ENCODE measurements at regions not wholly inside any gene's neighbourhood (a gene's known extent, or its start where the extent isn't known, plus 50 kb on each side); places are given as distances from the start of the nearest gene placed in this dataset.

GRCh38 chr4:151888367-151888866 lies 127.6 kb upstream of the GATB start (continued):
- no peak for TF ChIP-seq E2F8 (IDR thresholded peaks at IDR 0.05; ENCODE audit: low read depth, partially characterized antibody)
- TF ChIP-seq POU2F2 (IDR thresholded peaks at IDR 0.05; ENCODE audit: borderline replicate concordance, low read depth, low read length): peak; percentile 43; the same call in 1 of the 3 replicates
- no peak for TF ChIP-seq FOS (IDR thresholded peaks at IDR 0.05; ENCODE audit: borderline replicate concordance, extremely low read depth, insufficient read length)
- no peak for TF ChIP-seq RCOR1 (conservative IDR thresholded peaks at IDR 0.05; ENCODE audit: low read depth, low read length)
- TF ChIP-seq POLR2AphosphoS5 (IDR thresholded peaks at IDR 0.05; ENCODE audit: low read length): no peak
- TF ChIP-seq RB1 (IDR thresholded peaks at IDR 0.05; ENCODE audit: borderline replicate concordance): no peak
- peak; percentile 12 for TF ChIP-seq BCL3 (IDR thresholded peaks at IDR 0.05; ENCODE audit: borderline replicate concordance, insufficient read depth, low read depth, low read length, poor library complexity, severe bottlenecking)
- no peak for TF ChIP-seq NR2C1 (IDR thresholded peaks at IDR 0.05)
- TF ChIP-seq EED (IDR thresholded peaks at IDR 0.05; ENCODE audit: low read depth): peak; percentile 96
- peak; percentile 59 for TF ChIP-seq NBN (IDR thresholded peaks at IDR 0.05)
- no peak for TF ChIP-seq STAT1 (conservative IDR thresholded peaks at IDR 0.05)
- peak; percentile 96 for TF ChIP-seq IKZF1 (conservative IDR thresholded peaks at IDR 0.05)
- TF ChIP-seq SMAD5 (IDR thresholded peaks at IDR 0.05; ENCODE audit: low read depth): no peak
- no peak for TF ChIP-seq SRF (IDR thresholded peaks at IDR 0.05; ENCODE audit: low read depth in 2 of 2, low read length in 2 of 2)
- 0 out of 2 replicates have a peak, but pooled peaks have one; percentile 2 for TF ChIP-seq SMARCA5 (IDR thresholded peaks at IDR 0.05)
- no peak for TF ChIP-seq ESRRA (IDR thresholded peaks at IDR 0.05; ENCODE audit: low read length)
- peak; percentile 72 for TF ChIP-seq JUNB (IDR thresholded peaks at IDR 0.05)
- no peak for TF ChIP-seq REST (IDR thresholded peaks at IDR 0.05; ENCODE audit: low read depth, low read length)
- TF ChIP-seq MTA3 (IDR thresholded peaks at IDR 0.05; ENCODE audit: borderline replicate concordance, low read length): peak; percentile 73; the same call in 1 of the 2 replicates
- TF ChIP-seq MTA2 (IDR thresholded peaks at IDR 0.05; ENCODE audit: low read depth): peak; percentile 76; the same call in 1 of the 2 replicates
- TF ChIP-seq MEF2A (IDR thresholded peaks at IDR 0.05; ENCODE audit: insufficient read depth, low read depth, low read length): 0 out of 2 replicates have a peak, but pooled peaks have one; percentile 16
- no peak for TF ChIP-seq CBX3 (IDR thresholded peaks at IDR 0.05; ENCODE audit: borderline replicate concordance, low read depth)
- TF ChIP-seq BHLHE40 (IDR thresholded peaks at IDR 0.05; ENCODE audit: borderline replicate concordance in 1 of 2, low read depth in 2 of 2, low read length in 1 of 2): peak in 1 of 2 experiments; percentile 78; a peak in 2 of 4 replicates
- TF ChIP-seq FOXM1 (IDR thresholded peaks at IDR 0.05; ENCODE audit: low read depth, low read length): 0 out of 2 replicates have a peak, but pooled peaks have one; percentile 66

Data from GM12878 (cell line).